HCT116 (cell line): ENCODE measurements at regions not wholly inside any gene's neighbourhood (a gene's known extent, or its start where the extent isn't known, plus 50 kb on each side); places are given as distances from the start of the nearest gene placed in this dataset.

Source experiments
- ATAC-seq: fragments of 200-7000 bp; cut with Tn5 transposase; 2 replicates; pipeline ENCODE4 v1.9.1; 2020; ENCODE audit warnings: mild to moderate bottlenecking, moderate library complexity
- BruUV-seq: library from RNA; stranded (reverse); fragments of 400-500 nt; replicated peaks from 2 replicates; lab custom pipeline; 2021; lab: Mats Ljungman, UMichigan
- CTCF ChIA-PET: fragments of 300-600 bp; sonication (Branson Sonifier 250); formaldehyde crosslinking; loops from one replicate; lab custom pipeline; 2021; ENCODE audit warnings: antibody characterized with exemption; lab: Charles Lee
- POLR2A ChIA-PET: fragments of 300-600, 350-600 bp; sonication (Branson Sonifier 250); formaldehyde crosslinking; loops from one replicate; lab custom pipeline; 2021; ENCODE audit warnings: antibody characterized with exemption; lab: Charles Lee
- RAD21 ChIA-PET, 2 experiments: fragments of 300-600 bp; sonication (Branson Sonifier 250); formaldehyde crosslinking; loops; one replicate each; lab custom pipeline; 2023; ENCODE audit warnings: low total read pairs in 2 of 2; ENCODE audit not compliant: uncharacterized antibody in 2 of 2, unreplicated experiment in 2 of 2, low non-redundant PET in 1 of 2; lab: Charles Lee
- DNase-seq: peaks from one replicate; pipeline ENCODE4 v3.0.0-alpha.2; 2010; ENCODE audit warnings: low read depth, low spot score
- H2AFZ ChIP-seq: fragments of 200-600 bp; shearing (Covaris generic), sonication (generic); 2 replicates; pipeline ENCODE4 v1.6.1; 2017; ENCODE audit warnings: low read depth, mixed run types, mixed read lengths, antibody characterized with exemption, low read length; ENCODE audit not compliant: poor library complexity, severe bottlenecking
- H3K27ac ChIP-seq: 2 replicates; pipeline ENCODE4 v1.5.1; 2012; ENCODE audit warnings: low read depth, low read length
- H3K27me3 ChIP-seq: fragments of 200-600 bp; sonication (generic); 2 replicates; pipeline ENCODE4 v1.6.1; 2016; ENCODE audit warnings: mixed run types, low read length, mixed read lengths; ENCODE audit not compliant: insufficient read depth
- H3K36me3 ChIP-seq, 2 experiments: fragments of 200-500 bp in 1 of 2; fragments of 200-600 bp in 1 of 2; sonication (Bioruptor generic) in 1 of 2; sonication (generic) in 1 of 2; 2 replicates each; pipeline versions ENCODE4 v1.5.1 to v1.6.1; 2014 to 2016; ENCODE audit warnings: low read length in 2 of 2, inconsistent platforms in 1 of 2, mixed read lengths in 1 of 2, mixed run types in 1 of 2; ENCODE audit not compliant: insufficient read depth in 2 of 2, control insufficient read depth in 1 of 2
- H3K4me1 ChIP-seq, 2 experiments: fragments of 200-600 bp in 1 of 2; sonication (generic) in 1 of 2; 2 replicates each; pipeline versions ENCODE4 v1.5.1 to v1.6.1; 2012 to 2017; ENCODE audit warnings: low read length in 2 of 2, inconsistent platforms in 1 of 2, mild to moderate bottlenecking in 1 of 2, mixed read lengths in 1 of 2, mixed run types in 1 of 2, moderate library complexity in 1 of 2; ENCODE audit not compliant: insufficient read depth in 2 of 2, control insufficient read depth in 1 of 2
- H3K4me2 ChIP-seq: fragments of 200-600 bp; sonication (generic); 2 replicates; pipeline ENCODE4 v1.6.1; 2017; ENCODE audit warnings: mixed run types, low read length, mixed read lengths
- H3K4me3 ChIP-seq, 2 experiments: fragments of 200-600 bp in 1 of 2; sonication (generic) in 1 of 2; replicated peaks in 1 of 2; 2 replicates each; pipeline ENCODE4 v1.5.1; 2011 to 2016; ENCODE audit warnings: low read length in 2 of 2, control low read depth in 1 of 2, low read depth in 1 of 2, mild to moderate bottlenecking in 1 of 2, mixed read lengths in 1 of 2, mixed run types in 1 of 2
- H3K79me2 ChIP-seq: fragments of 200-600 bp; sonication (generic); 2 replicates; pipeline ENCODE4 v1.6.1; 2017; ENCODE audit warnings: mild to moderate bottlenecking, mixed run types, low read length, moderate library complexity, mixed read lengths; ENCODE audit not compliant: insufficient read depth
- H3K9ac ChIP-seq: fragments of 200-600 bp; sonication (generic); 2 replicates; pipeline ENCODE4 v1.6.1; 2016; ENCODE audit warnings: low read length, mixed read lengths
- H3K9me2 ChIP-seq: fragments of 200-600 bp; sonication (generic), shearing (Covaris generic); 2 replicates; pipeline ENCODE4 v1.6.1; 2017; ENCODE audit warnings: mixed run types, mild to moderate bottlenecking, moderate library complexity; ENCODE audit not compliant: insufficient read depth
- H3K9me3 ChIP-seq, 2 experiments: fragments of 200-500 bp in 1 of 2; fragments of 200-600 bp in 1 of 2; sonication (Bioruptor generic) in 1 of 2; sonication (generic) in 1 of 2; 2 replicates each; pipeline ENCODE4 v1.6.1; 2014 to 2017; ENCODE audit warnings: low read length in 2 of 2, mixed read lengths in 2 of 2, inconsistent platforms in 1 of 2, low read depth in 1 of 2, mild to moderate bottlenecking in 1 of 2, mixed run types in 1 of 2, moderate library complexity in 1 of 2; ENCODE audit not compliant: control insufficient read depth in 1 of 2, insufficient read depth in 1 of 2
- H4K20me1 ChIP-seq: fragments of 200-600 bp; sonication (generic), shearing (Covaris generic); 2 replicates; pipeline ENCODE4 v1.6.1; 2017; ENCODE audit warnings: mixed run types, mild to moderate bottlenecking, moderate library complexity; ENCODE audit not compliant: insufficient read depth
- CBX3 ChIP-seq: IDR thresholded peaks from 2 replicates; pipeline ENCODE4 v1.6.1; 2012; ENCODE audit warnings: low read depth
- CEBPB ChIP-seq: IDR thresholded peaks from 2 replicates; pipeline ENCODE4 v1.6.1; 2012; ENCODE audit warnings: low read depth
- EGR1 ChIP-seq: IDR thresholded peaks from 2 replicates; pipeline ENCODE4 v1.6.1; 2012; ENCODE audit warnings: low read depth
- ELF1 ChIP-seq: IDR thresholded peaks from 2 replicates; pipeline ENCODE4 v1.6.1; 2012; ENCODE audit warnings: low read depth, borderline replicate concordance
- EZH2 ChIP-seq: fragments of 200-600 bp; sonication (generic); IDR thresholded peaks from 2 replicates; pipeline ENCODE4 v1.6.1; 2017; ENCODE audit warnings: antibody characterized with exemption, mixed run types
- EZH2phosphoT487 ChIP-seq: fragments of 200-600 bp; IDR thresholded peaks from 2 replicates; pipeline ENCODE4 v1.6.1; 2018; ENCODE audit warnings: antibody characterized with exemption, borderline replicate concordance
- FOSL1 ChIP-seq: IDR thresholded peaks from 2 replicates; pipeline ENCODE4 v1.6.1; 2012; ENCODE audit warnings: low read depth
- JUND ChIP-seq: IDR thresholded peaks from 2 replicates; pipeline ENCODE4 v1.6.1; 2012
- POLR2A ChIP-seq: IDR thresholded peaks from 2 replicates; pipeline ENCODE4 v1.7.0; 2011; ENCODE audit warnings: borderline replicate concordance; ENCODE audit not compliant: insufficient read depth, insufficient read length; ENCODE audit errors: extremely low read depth
- POLR2AphosphoS5 ChIP-seq: IDR thresholded peaks from 2 replicates; pipeline ENCODE4 v1.6.1; 2011; ENCODE audit warnings: mild to moderate bottlenecking, low read depth, low read length, moderate library complexity
- RAD21 ChIP-seq: IDR thresholded peaks from 2 replicates; pipeline ENCODE4 v1.6.1; 2012; ENCODE audit warnings: low read depth, mild to moderate bottlenecking
- REST ChIP-seq: IDR thresholded peaks from 2 replicates; pipeline ENCODE4 v1.6.1; 2012; ENCODE audit warnings: low read depth
- SIN3A ChIP-seq: IDR thresholded peaks from 2 replicates; pipeline ENCODE4 v1.6.1; 2012; ENCODE audit warnings: low read depth
- SP1 ChIP-seq: IDR thresholded peaks from 2 replicates; pipeline ENCODE4 v1.6.1; 2012; ENCODE audit warnings: low read depth
- SRF ChIP-seq: IDR thresholded peaks from 2 replicates; pipeline ENCODE4 v1.6.1; 2012; ENCODE audit warnings: low read depth
- TCF7L2 ChIP-seq: IDR thresholded peaks from 2 replicates; pipeline ENCODE4 v1.7.0; 2011; ENCODE audit warnings: borderline replicate concordance, inconsistent platforms; ENCODE audit not compliant: insufficient read depth, insufficient read length; ENCODE audit errors: extremely low read depth
- YY1 ChIP-seq: IDR thresholded peaks from 2 replicates; pipeline ENCODE4 v1.6.1; 2011; ENCODE audit warnings: low read length, low read depth, moderate library complexity, mild to moderate bottlenecking; ENCODE audit not compliant: insufficient replicate concordance; ENCODE audit errors: extremely low read depth
- ZFX ChIP-seq: fragments of 450-650 bp; IDR thresholded peaks from 2 replicates; pipeline ENCODE4 v1.6.1; 2017
- intact Hi-C: fragments of 100-400 bp; cut with micrococcal nuclease; formaldehyde crosslinking; loops from 2 replicates; pipeline ENCODE4 v1.10.0; 2022
- TF ChIP-seq, protein P1 (sequence below): IDR thresholded peaks from 2 replicates; pipeline ENCODE4 v1.6.1; 2012
- TF ChIP-seq, protein P2 (sequence below): IDR thresholded peaks from 2 replicates; pipeline ENCODE4 v1.6.1; 2012

DNA sequence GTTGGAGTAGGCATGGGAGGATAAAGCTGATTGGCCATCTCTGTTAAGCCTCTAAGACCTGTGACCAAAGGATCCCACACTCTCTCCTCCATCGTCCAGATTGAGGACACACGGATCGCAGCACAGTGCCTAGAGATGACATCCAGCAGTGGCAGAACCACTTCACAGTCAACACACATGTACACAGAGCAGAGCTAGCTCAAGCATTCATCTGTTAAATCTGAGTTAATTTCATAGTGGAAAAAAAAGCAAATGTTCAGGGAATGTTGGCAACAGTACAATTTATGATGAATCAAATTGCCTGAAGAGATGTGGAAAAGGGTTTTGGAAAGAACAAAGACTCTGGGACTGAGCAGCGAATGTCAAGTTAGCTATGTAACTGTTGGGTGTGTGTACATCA lies 108.1 kb upstream of the PLAAT1 start (continued):
- TF ChIP-seq YY1 = no peak
- no peak for TF ChIP-seq RAD21
- TF ChIP-seq JUND = no peak
- TF ChIP-seq TCF7L2 = no peak
- no peak for TF ChIP-seq EZH2phosphoT487

- no peak overlapping the region for H2AFZ ChIP-seq
- H3K36me3 ChIP-seq = no peaks in the 10 kb centered on the region
- BruUV-seq = no TSS peak
- no peaks in the 10 kb centered on the region for H3K9me3 ChIP-seq
- H3K27me3 ChIP-seq = peaks cover 65% of the 10 kb centered on the region
- no peaks in the 10 kb centered on the region for H3K9me2 ChIP-seq
- no peaks in the 10 kb centered on the region for H4K20me1 ChIP-seq
- no peak overlapping the region for H3K27ac ChIP-seq
- RAD21 ChIA-PET = no interaction called here
- TF ChIP-seq ELF1 (no peak), SRF (no peak), SIN3A (no peak), ZFX (no peak), RAD21 (no peak), POLR2A (no peak), TCF7L2 (no peak), EGR1 (no peak), EZH2phosphoT487 (no peak), CEBPB (no peak), JUND (no peak), POLR2AphosphoS5 (no peak), FOSL1 (no peak), CBX3 (no peak), REST (no peak), EZH2 (no peak), SP1 (no peak)
- TF ChIP-seq, protein P1, sequence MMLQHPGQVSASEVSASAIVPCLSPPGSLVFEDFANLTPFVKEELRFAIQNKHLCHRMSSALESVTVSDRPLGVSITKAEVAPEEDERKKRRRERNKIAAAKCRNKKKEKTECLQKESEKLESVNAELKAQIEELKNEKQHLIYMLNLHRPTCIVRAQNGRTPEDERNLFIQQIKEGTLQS = no peak
- TF ChIP-seq, protein P2, sequence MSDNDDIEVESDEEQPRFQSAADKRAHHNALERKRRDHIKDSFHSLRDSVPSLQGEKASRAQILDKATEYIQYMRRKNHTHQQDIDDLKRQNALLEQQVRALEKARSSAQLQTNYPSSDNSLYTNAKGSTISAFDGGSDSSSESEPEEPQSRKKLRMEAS = no peak
- TF ChIP-seq, all 23 proteins: peak for 0
- intact Hi-C loops = loop anchor here (5.0 kb wide), 1 partner anchor 437 kb away; no protein-coding TSS in a partner anchor
- H3K4me1 ChIP-seq = no peaks in the 10 kb centered on the region
- POLR2A ChIA-PET = no interaction called here
- CTCF ChIA-PET = no interaction called here
- H3K4me3 ChIP-seq = no peak overlapping the region
- H3K4me2 ChIP-seq = no peak overlapping the region
- DNase-seq (no peak), ATAC-seq (0 out of 2 replicates have a peak, but pooled peaks have one; percentile 30)
- H3K9ac ChIP-seq = no peak overlapping the region
- H3K79me2 ChIP-seq = no peaks in the 10 kb centered on the region
Observed at GRCh38 chr3:193134856-193135255, 106.2 kb upstream of the PLAAT1 start.
